K562 (cell line): ENCODE measurements at regions not wholly inside any gene's neighbourhood (a gene's known extent, or its start where the extent isn't known, plus 50 kb on each side); places are given as distances from the start of the nearest gene placed in this dataset.

Source experiments
- CREM ChIP-seq: IDR thresholded peaks from 2 replicates; pipeline ENCODE4 v1.6.1; 2014; ENCODE audit warnings: antibody characterized with exemption, low read depth
- EZH2 ChIP-seq: IDR thresholded peaks from 2 replicates; pipeline ENCODE4 v1.6.1; 2012; ENCODE audit warnings: low read depth, mild to moderate bottlenecking, inconsistent platforms, low read length, borderline replicate concordance
- NONO ChIP-seq, 2 experiments: fragments of 200-400 bp in 1 of 2; fragments of 450-650 bp in 1 of 2; formaldehyde crosslinking in 1 of 2; IDR thresholded peaks; 2 replicates each; pipeline ENCODE4 v1.6.1; 2017; ENCODE audit warnings: low read depth in 2 of 2, mild to moderate bottlenecking in 2 of 2, moderate library complexity in 2 of 2, low read length in 1 of 2
- ZNF764 ChIP-seq: fragments of 250-450 bp; sonication (Bioruptor Pico); IDR thresholded peaks from 2 replicates; pipeline ENCODE4 v1.4.0; 2020; ENCODE audit warnings: low read depth, mild to moderate bottlenecking, moderate library complexity

- TF ChIP-seq NONO (IDR thresholded peaks at IDR 0.05; ENCODE audit: low read depth in 2 of 2, low read length in 1 of 2) (no peak), ZNF764 (no peak), EZH2 (no peak), CREM (no peak)
Observed at GRCh38 chr7:52616552-52616951, 418.9 kb upstream of the POM121L12 start.
